Stomach (tissue), 8 donors: ENCODE measurements at regions not wholly inside any gene's neighbourhood (a gene's known extent, or its start where the extent isn't known, plus 50 kb on each side); places are given as distances from the start of the nearest gene placed in this dataset.

Experiments used
- DNase-seq, 2 donors: peaks; one replicate each; pipeline versions ENCODE4 v3.0.0 to v3.0.0-alpha.2; 2013 to 2019
- H3K27ac ChIP-seq, 5 donors: fragments of 200-600 bp in 4 of 5; sonication (generic) in 4 of 5; one replicate each; pipeline ENCODE4 v1.5.1; 2013 to 2019; ENCODE audit warnings: mild to moderate bottlenecking in 1 of 5, moderate library complexity in 1 of 5
- H3K27me3 ChIP-seq, 3 donors: fragments of 200-600 bp; sonication (generic); one replicate each; pipeline ENCODE4 v1.5.1; 2017 to 2019; ENCODE audit warnings: mixed run types in 1 of 3
- H3K36me3 ChIP-seq, 4 donors: fragments of 200-600 bp; sonication (generic); 1 replicate in 3 of 4; 2 replicates in 1 of 4; pipeline ENCODE4 v1.5.1; 2016 to 2019
- H3K4me1 ChIP-seq, 4 donors: fragments of 200-600 bp; sonication (generic); one replicate each; pipeline ENCODE4 v1.5.1; 2016 to 2019
- H3K4me3 ChIP-seq, 4 donors: fragments of 200-600 bp; sonication (generic) in 3 of 4; one replicate each; pipeline ENCODE4 v1.5.1; 2016 to 2019; ENCODE audit warnings: mild to moderate bottlenecking in 1 of 4
- H3K9me3 ChIP-seq, 4 donors: fragments of 200-600 bp; sonication (generic); one replicate each; pipeline ENCODE4 v1.5.1; 2016 to 2019
- EP300 ChIP-seq: sonication (generic); formaldehyde crosslinking; IDR thresholded peaks from one replicate; pipeline ENCODE4 v1.6.1; 2017; ENCODE audit warnings: antibody characterized with exemption
- POLR2A ChIP-seq, 4 donors: fragments of 450-650 bp; IDR thresholded peaks; one replicate each; pipeline ENCODE4 v1.6.1; 2016; ENCODE audit warnings: antibody characterized with exemption in 4 of 4, control low read depth in 2 of 4, mild to moderate bottlenecking in 1 of 4, moderate library complexity in 1 of 4
- POLR2AphosphoS5 ChIP-seq, 3 donors: sonication (generic); formaldehyde crosslinking; IDR thresholded peaks; one replicate each; pipeline ENCODE4 v1.6.1; 2016; ENCODE audit warnings: antibody characterized with exemption in 3 of 3
- WGBS, 5 donors: extraction: QIAGEN DNeasy Blood & Tissue Kit in 3 of 5; methylation state at CpG; one replicate each; pipeline versions ENCODE4 v1.1.5 to v1.1.7; 2013 to 2018; 5-methylcytosine and 5-hydroxymethylcytosine counted together
- intact Hi-C: fragments of 100-400 bp; cut with DNase I; formaldehyde crosslinking; loops from one replicate; pipeline ENCODE4 v1.15.1; 2023; ENCODE audit warnings: low total_unique reads
- TF ChIP-seq, protein P1 (sequence below), 7 experiments: fragments of 450-650 bp in 4 of 7; fragments of 200-600 bp in 3 of 7; sonication (generic) in 3 of 7; IDR thresholded peaks; one replicate each; pipeline ENCODE4 v1.5.1; 2016 to 2019; ENCODE audit warnings: antibody characterized with exemption in 7 of 7, control low read depth in 2 of 7, mild to moderate bottlenecking in 1 of 7
- donor health status: healthy with polysubstance abuse.
- donor health status: Bipolar disorder and iron deficiency.
- donor health status: healthy.

- Histone ChIP-seq H3K27ac (no peak overlapping the region), H3K4me3 (no peak overlapping the region), H3K4me1 (no peaks in the 10 kb centered on the region), H3K27me3 (no peaks in the 10 kb centered on the region), H3K36me3 (no peaks in the 10 kb centered on the region), H3K9me3 (no peaks in the 10 kb centered on the region)
- intact Hi-C loops: no loop called here
- no peak for TF ChIP-seq POLR2AphosphoS5 (IDR thresholded peaks at IDR 0.05)
- TF ChIP-seq POLR2A (IDR thresholded peaks at IDR 0.05): no peak
- TF ChIP-seq EP300: no peak
- TF ChIP-seq, protein P1, sequence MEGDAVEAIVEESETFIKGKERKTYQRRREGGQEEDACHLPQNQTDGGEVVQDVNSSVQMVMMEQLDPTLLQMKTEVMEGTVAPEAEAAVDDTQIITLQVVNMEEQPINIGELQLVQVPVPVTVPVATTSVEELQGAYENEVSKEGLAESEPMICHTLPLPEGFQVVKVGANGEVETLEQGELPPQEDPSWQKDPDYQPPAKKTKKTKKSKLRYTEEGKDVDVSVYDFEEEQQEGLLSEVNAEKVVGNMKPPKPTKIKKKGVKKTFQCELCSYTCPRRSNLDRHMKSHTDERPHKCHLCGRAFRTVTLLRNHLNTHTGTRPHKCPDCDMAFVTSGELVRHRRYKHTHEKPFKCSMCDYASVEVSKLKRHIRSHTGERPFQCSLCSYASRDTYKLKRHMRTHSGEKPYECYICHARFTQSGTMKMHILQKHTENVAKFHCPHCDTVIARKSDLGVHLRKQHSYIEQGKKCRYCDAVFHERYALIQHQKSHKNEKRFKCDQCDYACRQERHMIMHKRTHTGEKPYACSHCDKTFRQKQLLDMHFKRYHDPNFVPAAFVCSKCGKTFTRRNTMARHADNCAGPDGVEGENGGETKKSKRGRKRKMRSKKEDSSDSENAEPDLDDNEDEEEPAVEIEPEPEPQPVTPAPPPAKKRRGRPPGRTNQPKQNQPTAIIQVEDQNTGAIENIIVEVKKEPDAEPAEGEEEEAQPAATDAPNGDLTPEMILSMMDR (IDR thresholded peaks at IDR 0.05): no peak
- DNase-seq: no peak
- WGBS, 5 donors: 62 to 80% (median 73%) methylated on average over 1 of the region's 1 CpG
These were observed 394.7 kb upstream of the KLHL1 start for GRCh38 chr13:70502944-70503343.

DNA sequence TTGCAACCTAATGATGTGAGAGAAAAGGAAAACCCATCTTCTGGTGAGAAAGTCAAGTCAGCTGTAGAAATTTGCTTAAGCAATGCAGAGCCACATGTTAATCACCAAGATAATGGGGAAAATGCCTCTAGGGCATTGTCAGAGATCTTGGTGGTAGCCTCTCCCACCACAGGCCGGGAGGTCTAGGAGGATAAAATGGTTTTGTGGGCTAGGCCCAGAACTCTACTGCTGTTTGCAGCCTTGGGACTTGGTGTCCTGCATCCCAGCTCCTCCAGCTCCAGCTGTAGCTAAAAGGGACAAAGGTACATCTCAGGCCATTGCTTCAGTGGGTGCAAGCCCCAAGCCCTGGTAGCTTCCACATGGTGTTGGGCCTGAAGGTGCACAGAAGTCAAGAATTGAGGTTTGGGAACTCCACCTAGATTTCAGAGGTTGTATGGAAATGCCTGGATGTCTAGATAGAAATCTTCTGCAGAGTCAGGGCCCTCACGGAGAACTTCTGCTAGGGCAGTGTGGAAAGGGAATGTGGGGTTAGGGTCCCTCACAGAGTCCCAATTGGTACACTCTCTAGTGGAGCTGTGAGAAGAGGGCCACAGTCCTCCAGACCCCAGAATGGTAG lies 382.2 kb upstream of the KLHL1 start:
- Histone ChIP-seq H3K27me3 (no peaks in the 10 kb centered on the region), H3K4me3 (no peak overlapping the region), H3K9me3 (peaks cover 0 to 19% (median 17%) of the 10 kb centered on the region in 4 donors), H3K4me1 (no peaks in the 10 kb centered on the region), H3K27ac (no peak overlapping the region), H3K36me3 (no peaks in the 10 kb centered on the region)
- DNase-seq: no peak
- no peak for TF ChIP-seq POLR2A (IDR thresholded peaks at IDR 0.05)
- TF ChIP-seq, protein P1 (IDR thresholded peaks at IDR 0.05): no peak
- no peak for TF ChIP-seq EP300
- TF ChIP-seq POLR2AphosphoS5 (IDR thresholded peaks at IDR 0.05): no peak
- 85 to 97% (median 88%) methylated on average over 2 of the region's 2 CpGs for WGBS, 5 donors
- intact Hi-C loops: no loop called here

GRCh38 chr13:70484931-70485330 lies 376.7 kb upstream of the KLHL1 start:
- peaks cover 0 to 3% (median under 1%) of the 10 kb centered on the region in 4 donors for H3K9me3 ChIP-seq
- DNase-seq: no peak
- 89 to 98% (median 94%) methylated on average over 7 of the region's 7 CpGs for WGBS, 5 donors
- H3K4me1 ChIP-seq: no peaks in the 10 kb centered on the region
- TF ChIP-seq, protein P1 (IDR thresholded peaks at IDR 0.05): no peak
- no peak for TF ChIP-seq POLR2AphosphoS5 (IDR thresholded peaks at IDR 0.05)
- no peak overlapping the region for H3K4me3 ChIP-seq
- H3K27me3 ChIP-seq: no peaks in the 10 kb centered on the region
- intact Hi-C loops: no loop called here
- no peaks in the 10 kb centered on the region for H3K36me3 ChIP-seq
- no peak overlapping the region for H3K27ac ChIP-seq

- Histone ChIP-seq H3K36me3 (no peaks in the 10 kb centered on the region), H3K27me3 (no peaks in the 10 kb centered on the region), H3K4me3 (no peak overlapping the region), H3K27ac (no peak overlapping the region), H3K4me1 (no peaks in the 10 kb centered on the region), H3K9me3 (peaks cover 0 to 9% (median 0%) of the 10 kb centered on the region in 4 donors)
- DNase-seq: no peak
- 89 to 100% (median 98%) methylated on average over 1 of the region's 1 CpG for WGBS, 5 donors
- TF ChIP-seq EP300 (no peak), POLR2AphosphoS5 (IDR thresholded peaks at IDR 0.05) (no peak), POLR2A (IDR thresholded peaks at IDR 0.05) (no peak)
- TF ChIP-seq, protein P1 (IDR thresholded peaks at IDR 0.05): no peak
- intact Hi-C loops: no loop called here
These were observed 375.5 kb upstream of the KLHL1 start for GRCh38 chr13:70483599-70484276.
